ENCODE measurements at regions not wholly inside any gene's neighbourhood (a gene's known extent, or its start where the extent isn't known, plus 50 kb on each side); places are given as distances from the start of the nearest gene placed in this dataset.

- TF ChIP-seq CTCF (IDR thresholded peaks at IDR 0.05) (no peak), POLR2A (IDR thresholded peaks at IDR 0.05) (no peak)
These were observed 309.7 kb downstream of the ALDH8A1 start for GRCh38 chr6:134640229-134640628.

All from adrenal gland (tissue), 5 donors.